Loucy (cell line): ENCODE measurements at regions not wholly inside any gene's neighbourhood (a gene's known extent, or its start where the extent isn't known, plus 50 kb on each side); places are given as distances from the start of the nearest gene placed in this dataset.

Experiments used
- CTCF ChIP-seq: fragments of 200-600 bp; sonication (generic); conservative IDR thresholded peaks from 2 replicates; pipeline ENCODE4 v1.5.1; 2014; ENCODE audit warnings: mild to moderate bottlenecking, antibody characterized with exemption, low read length
- EZH2phosphoT487 ChIP-seq: fragments of 200-600 bp; IDR thresholded peaks from 2 replicates; pipeline ENCODE4 v1.6.1; 2018; ENCODE audit warnings: antibody characterized with exemption, mild to moderate bottlenecking, moderate library complexity, borderline replicate concordance

DNA sequence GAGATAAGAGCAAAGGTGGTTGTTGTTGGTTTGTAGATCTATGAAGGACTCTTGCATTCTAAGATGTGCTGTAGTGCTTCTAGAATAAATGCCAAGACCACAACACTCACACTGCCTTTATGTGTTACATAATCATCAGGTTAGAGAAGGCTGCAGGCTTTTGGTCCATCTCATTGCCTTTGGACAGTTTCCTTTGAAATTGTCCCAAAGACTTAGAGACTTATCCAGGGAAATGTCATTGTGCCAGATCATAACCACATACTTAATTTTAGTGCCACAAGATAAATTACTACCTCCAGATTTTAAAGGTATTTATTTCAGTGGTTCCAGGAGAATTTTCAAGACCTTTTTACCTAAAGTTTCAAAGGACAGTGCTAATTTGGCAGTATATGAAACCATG is 666.6 kb upstream of the CITED2 start:
- TF ChIP-seq CTCF: no peak
- no peak for TF ChIP-seq EZH2phosphoT487
